ENCODE measurements at regions not wholly inside any gene's neighbourhood (a gene's known extent, or its start where the extent isn't known, plus 50 kb on each side); places are given as distances from the start of the nearest gene placed in this dataset.

GRCh38 chr18:51516478-51517038 is 319.1 kb upstream of the MEX3C start:
- DNase-seq (ENCODE audit: extremely low read depth in 1 of 2, low read depth in 1 of 2), result no peak

GRCh38 chr18:51519571-51519970 is 322.1 kb upstream of the MEX3C start:
- DNase-seq (ENCODE audit: extremely low read depth in 1 of 2, low read depth in 1 of 2), result no peak

DNA sequence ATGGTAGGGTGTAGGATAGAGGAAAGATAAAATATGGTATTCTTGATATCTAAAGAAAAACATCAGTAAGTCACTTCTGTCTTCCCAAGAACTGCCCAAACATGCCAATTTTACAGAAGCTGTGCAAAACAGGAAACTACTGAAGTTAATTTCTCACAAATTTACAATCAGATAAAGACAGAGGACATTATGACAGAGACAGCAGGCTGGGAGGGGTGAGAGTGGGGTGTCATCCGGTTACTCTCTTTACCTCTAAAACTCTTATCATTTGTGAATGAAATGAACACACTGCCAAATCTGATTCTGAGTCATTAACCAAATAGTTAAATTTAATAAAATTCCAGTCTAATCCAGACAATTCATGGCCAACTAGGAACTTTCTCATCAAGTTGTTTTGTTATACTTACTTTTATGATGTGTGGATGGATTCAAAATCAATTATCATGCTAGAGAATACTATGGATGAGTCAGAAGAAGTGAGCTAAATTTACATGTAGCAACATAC is 323.2 kb upstream of the MEX3C start:
- no peak for DNase-seq (ENCODE audit: extremely low read depth in 1 of 2, low read depth in 1 of 2)

GRCh38 chr18:51522338-51522737 is 324.9 kb upstream of the MEX3C start:
- DNase-seq (ENCODE audit: extremely low read depth in 1 of 2, low read depth in 1 of 2), result no peak

DNA sequence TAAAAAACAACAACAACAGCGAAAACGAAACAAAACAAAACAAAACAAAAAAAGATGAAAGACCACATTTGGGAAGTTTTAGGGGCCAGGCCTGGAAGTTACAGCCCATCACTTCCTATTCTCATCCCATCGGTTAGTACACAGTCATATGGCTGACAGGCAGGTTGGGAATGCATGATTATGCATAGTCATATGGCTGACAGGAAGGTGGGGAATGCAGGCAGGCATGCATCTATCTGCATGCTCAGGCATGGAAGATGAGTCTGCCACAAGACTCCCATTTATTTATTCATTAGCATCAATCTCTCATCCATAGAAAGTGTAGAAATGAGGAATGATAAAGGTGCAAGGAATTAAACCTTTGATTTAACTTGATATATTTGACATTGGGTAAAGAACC is 325.3 kb upstream of the MEX3C start:
- DNase-seq (ENCODE audit: extremely low read depth in 1 of 2, low read depth in 1 of 2), result no peak

DNA sequence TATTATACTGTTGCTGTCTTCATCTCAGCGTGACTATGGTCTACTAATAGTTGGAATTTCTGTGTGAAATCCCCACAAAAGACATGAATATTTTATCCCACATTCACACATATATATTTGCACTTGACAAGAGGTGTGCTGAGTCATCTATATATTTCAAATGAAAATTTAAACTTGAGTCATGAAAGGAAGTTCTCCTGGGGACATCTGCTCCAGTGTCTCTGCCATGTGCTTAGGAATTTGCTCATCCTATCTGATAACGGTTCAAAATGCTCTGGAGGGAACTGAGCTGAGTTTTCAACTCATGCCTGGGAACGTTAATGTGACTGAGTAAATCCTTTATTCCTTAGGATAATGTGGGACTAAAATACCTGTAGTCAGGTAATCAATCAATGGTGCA is 326.2 kb upstream of the MEX3C start:
- DNase-seq (ENCODE audit: extremely low read depth in 1 of 2, low read depth in 1 of 2), result no peak

DNA sequence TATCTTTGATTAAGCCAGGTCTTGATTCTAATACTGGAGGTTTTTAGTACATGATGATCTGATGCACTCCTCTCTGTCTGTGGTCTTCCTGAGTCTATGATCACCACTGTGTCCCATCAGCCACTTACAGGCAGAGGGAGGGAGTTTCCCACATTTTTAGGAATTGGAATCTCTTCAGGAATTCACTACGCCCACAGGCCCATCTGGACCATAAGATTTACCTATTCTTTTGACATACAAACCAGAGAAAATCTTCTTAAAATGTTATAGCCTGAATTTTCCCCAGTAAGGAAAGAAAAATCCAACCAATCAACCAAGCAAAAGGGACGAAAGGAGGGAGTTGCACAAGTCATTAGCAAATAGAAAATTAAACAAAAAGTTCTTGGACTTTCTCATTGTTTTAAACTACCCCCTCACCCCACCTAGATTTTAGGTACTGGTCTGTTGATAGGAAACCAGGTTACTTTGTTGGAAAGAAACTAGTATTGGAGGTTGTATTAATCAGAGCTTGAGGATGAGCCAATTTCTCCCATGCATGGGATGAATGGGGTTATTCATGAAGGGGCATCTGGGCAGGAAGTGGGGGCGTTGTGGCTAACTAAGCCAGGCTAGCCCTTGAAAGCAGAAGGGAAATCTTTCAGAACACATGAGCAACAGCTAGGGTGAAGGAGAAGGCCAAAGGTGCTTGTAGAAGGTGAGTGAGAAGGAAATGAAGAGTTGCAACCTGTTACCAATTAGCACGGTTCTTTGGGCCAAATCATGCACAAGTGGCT is 328.2 kb upstream of the MEX3C start:
- no peak for DNase-seq (ENCODE audit: extremely low read depth in 1 of 2, low read depth in 1 of 2)

GRCh38 chr18:51527826-51528225 is 330.3 kb upstream of the MEX3C start:
- DNase-seq (ENCODE audit: extremely low read depth in 1 of 2, low read depth in 1 of 2), result no peak

DNA sequence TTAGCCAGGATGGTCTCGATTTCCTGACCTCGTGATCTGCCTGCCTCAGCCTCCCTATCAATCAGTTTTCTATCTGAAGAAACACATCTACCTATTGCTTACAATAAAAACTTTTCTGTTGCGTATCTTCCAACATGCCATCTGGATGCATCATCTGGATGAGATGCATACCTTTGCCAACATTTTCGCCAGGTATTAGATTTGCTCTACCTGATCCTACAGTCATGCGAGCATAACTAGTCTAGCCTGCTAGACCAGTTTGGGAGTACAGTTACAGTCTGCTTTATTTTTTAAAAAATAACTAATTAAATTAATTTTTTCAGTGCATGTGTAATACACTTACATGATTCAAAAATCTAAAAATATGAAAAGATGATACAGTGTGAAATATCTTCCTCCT is 334.0 kb upstream of the MEX3C start:
- DNase-seq (ENCODE audit: extremely low read depth in 1 of 2, low read depth in 1 of 2), result no peak

- no peak for DNase-seq (ENCODE audit: extremely low read depth in 1 of 2, low read depth in 1 of 2)
Observed at GRCh38 chr18:51537487-51537886, 340.0 kb upstream of the MEX3C start.

GRCh38 chr18:51540562-51540961 is 343.1 kb upstream of the MEX3C start:
- DNase-seq (ENCODE audit: extremely low read depth in 1 of 2, low read depth in 1 of 2), result no peak

GRCh38 chr18:51541230-51541629 is 343.7 kb upstream of the MEX3C start:
- no peak for DNase-seq (ENCODE audit: extremely low read depth in 1 of 2, low read depth in 1 of 2)

- DNase-seq (ENCODE audit: extremely low read depth in 1 of 2, low read depth in 1 of 2), result no peak
Observed at GRCh38 chr18:51543658-51544155, 346.2 kb upstream of the MEX3C start.

DNA sequence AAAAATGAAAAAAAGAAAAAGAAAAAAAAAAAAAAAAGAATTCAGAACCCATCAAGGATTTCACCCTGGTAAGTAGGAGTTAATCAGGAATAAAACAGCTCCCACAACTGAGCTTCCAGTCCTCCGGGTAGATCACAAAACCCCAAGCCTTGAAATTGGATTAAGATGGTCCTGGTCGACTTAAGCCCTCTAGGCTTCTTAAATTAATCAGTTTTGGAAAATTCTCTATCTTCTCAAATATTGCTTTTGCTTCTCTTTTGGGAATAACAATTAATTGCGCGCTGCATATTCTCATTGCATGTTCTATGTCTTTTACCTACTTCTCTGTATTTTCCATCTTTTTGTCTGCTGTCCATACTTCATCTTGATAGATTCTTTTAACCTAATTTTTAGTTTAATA is 348.0 kb upstream of the MEX3C start:
- no peak for DNase-seq (ENCODE audit: extremely low read depth in 1 of 2, low read depth in 1 of 2)

DNA sequence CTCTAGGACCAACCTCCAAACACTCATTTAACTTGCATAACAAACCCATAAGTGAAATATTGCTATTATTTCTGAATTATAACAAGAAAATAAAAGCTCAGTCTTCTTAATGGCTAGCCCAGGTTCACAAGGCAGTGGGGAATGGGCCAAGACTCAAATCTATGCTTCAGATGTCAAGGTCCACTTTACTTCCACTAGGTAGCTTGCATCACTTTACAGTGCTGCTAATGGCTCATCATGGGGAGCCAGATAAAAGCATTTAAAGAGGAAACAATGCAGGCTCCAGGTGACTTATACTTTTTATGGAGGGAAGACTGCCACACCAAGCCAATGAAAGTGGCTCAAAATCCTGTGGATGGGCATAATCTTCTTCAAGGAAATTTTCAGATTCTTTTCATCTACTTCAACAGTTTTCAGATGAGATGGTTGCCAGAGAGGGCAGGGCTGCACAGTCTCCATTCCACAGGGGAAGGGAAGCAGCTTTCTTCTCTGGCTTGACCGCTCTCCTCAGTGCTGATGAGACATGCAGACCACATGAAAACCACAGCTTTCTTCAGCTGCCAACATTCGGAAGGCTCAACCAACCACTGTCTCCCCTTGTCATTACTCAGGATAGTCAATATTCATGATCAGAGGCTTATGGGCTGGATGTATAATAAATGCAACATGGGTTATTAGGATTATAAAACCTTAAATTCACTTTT is 361.9 kb upstream of the MEX3C start:
- DNase-seq (ENCODE audit: extremely low read depth in 1 of 2, low read depth in 1 of 2), result no peak

- no peak for DNase-seq (ENCODE audit: extremely low read depth in 1 of 2, low read depth in 1 of 2)
Observed at GRCh38 chr18:51559902-51560287, 362.4 kb upstream of the MEX3C start.

GRCh38 chr18:51561821-51562220 is 364.3 kb upstream of the MEX3C start:
- DNase-seq (ENCODE audit: extremely low read depth in 1 of 2, low read depth in 1 of 2), result no peak

DNA sequence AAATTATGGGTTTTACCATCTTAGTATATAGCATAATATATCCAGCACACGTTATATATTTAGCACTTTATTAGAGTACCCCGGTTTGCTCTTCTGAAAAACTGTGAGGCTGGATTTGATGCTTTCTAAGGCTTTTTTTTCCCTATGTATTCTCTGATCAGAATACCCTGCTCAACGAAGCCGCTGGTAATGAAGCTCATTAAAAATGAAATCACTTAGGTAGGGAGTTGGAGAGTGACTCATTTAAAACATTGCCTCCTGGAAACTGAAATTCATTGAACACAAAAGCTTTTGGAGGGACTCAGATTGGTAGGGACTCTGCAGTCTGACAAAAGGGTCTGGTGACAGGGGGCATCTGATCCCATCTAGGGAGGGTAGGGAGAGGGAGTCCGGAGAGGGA is 365.4 kb upstream of the MEX3C start:
- DNase-seq (ENCODE audit: extremely low read depth in 1 of 2, low read depth in 1 of 2), result no peak

GRCh38 chr18:51563396-51563795 is 365.9 kb upstream of the MEX3C start:
- DNase-seq (ENCODE audit: extremely low read depth in 1 of 2, low read depth in 1 of 2), result no peak

DNA sequence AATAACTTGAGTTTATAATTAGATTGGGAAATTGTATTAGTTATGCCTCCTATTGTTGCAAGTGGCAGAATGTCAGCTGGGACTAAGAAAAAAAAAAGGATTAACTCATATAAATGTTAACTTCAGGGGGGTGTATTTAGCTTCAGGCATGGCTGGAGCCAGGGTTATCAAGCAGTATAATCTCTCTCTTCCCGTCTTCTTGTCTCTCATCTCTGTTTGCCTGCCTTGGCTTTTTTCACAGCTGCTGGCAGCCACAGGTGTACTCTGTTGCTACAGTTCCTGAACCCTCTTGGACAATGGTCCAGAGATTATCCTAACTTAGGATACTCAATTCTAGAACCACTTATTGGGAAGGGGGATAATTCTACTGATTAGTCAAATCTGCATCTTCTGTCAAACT is 370.7 kb upstream of the MEX3C start:
- no peak for DNase-seq (ENCODE audit: extremely low read depth in 1 of 2, low read depth in 1 of 2)

DNA sequence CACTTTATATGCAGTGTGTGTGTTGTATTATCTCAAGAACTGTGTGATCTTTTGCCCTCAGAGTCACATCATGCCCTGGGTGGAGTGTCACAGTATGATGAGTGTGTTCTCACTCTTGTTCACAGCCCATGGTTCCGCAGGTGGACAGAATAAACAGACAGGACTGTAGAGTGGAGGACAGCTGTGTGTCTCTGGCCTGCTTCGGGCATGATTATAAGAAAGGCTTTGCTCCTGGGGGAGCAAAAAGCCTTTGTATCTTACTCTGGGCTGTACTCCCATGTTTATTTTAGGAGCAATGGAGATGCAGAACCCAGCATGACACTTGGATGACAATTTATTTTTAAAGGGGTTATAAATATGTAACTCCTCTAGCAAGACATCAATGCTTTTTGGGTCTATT is 371.7 kb upstream of the MEX3C start:
- no peak for DNase-seq (ENCODE audit: extremely low read depth in 1 of 2, low read depth in 1 of 2)

DNA sequence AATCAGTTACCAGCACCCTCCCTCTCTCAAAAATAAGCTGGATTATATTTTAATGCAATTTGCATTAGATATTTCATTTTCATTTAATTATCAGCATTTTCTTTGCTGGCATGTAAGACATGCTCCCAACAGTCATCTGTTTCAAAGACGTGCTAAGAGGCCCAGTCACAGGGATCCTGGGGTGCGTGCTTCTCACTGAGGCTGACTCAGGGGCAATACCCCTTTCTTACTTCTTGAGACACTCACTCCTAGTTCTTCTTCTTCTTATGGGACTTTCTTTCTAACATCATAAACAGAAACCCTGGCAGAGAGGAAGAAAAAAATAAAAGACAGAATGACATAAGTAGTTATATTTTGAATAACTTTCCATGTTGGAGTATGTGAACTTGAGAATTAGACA is 372.1 kb upstream of the MEX3C start:
- no peak for DNase-seq (ENCODE audit: extremely low read depth in 1 of 2, low read depth in 1 of 2)
